PC-3 (cell line): ENCODE measurements at regions not wholly inside any gene's neighbourhood (a gene's known extent, or its start where the extent isn't known, plus 50 kb on each side); places are given as distances from the start of the nearest gene placed in this dataset.

Experiments used
- ATAC-seq: fragments of 200-7000 bp; cut with Tn5 transposase; 2 replicates; pipeline ENCODE4 v1.9.1; 2020; ENCODE audit warnings: mild to moderate bottlenecking, moderate library complexity
- BruUV-seq: library from RNA; stranded (reverse); fragments of 400-500 nt; replicated peaks from 2 replicates; lab custom pipeline; 2021; lab: Mats Ljungman, UMichigan
- CTCF ChIA-PET: fragments of 300-600 bp; sonication (Branson Sonifier 250); formaldehyde crosslinking; loops from one replicate; lab custom pipeline; 2022; ENCODE audit warnings: antibody characterized with exemption; lab: Charles Lee
- POLR2A ChIA-PET: fragments of 300-600 bp; sonication (Branson Sonifier 250); formaldehyde crosslinking; loops from one replicate; lab custom pipeline; 2022; ENCODE audit warnings: antibody characterized with exemption; ENCODE audit not compliant: unreplicated experiment; lab: Charles Lee
- DNase-seq: peaks from one replicate; pipeline ENCODE4 v3.0.0-alpha.2; 2015
- H2AFZ ChIP-seq: fragments of 300-600 bp; sonication (generic); 2 replicates; pipeline ENCODE4 v1.6.0; 2016; ENCODE audit warnings: antibody characterized with exemption, low read length
- H3F3A ChIP-seq: fragments of 300-600 bp; sonication (generic); one replicate; pipeline ENCODE4 v1.6.0; 2017; ENCODE audit warnings: antibody characterized with exemption, low read length, control low read depth, mild to moderate bottlenecking; ENCODE audit not compliant: unreplicated experiment
- H3K27ac ChIP-seq: fragments of 300-600 bp; sonication (generic); 2 replicates; pipeline ENCODE4 v1.5.1; 2016; ENCODE audit warnings: mild to moderate bottlenecking, low read length
- H3K27me3 ChIP-seq: fragments of 300-600 bp; sonication (generic); 2 replicates; pipeline ENCODE4 v1.6.1; 2016; ENCODE audit warnings: low read length, mixed read lengths
- H3K36me3 ChIP-seq: fragments of 300-600 bp; sonication (generic); 2 replicates; pipeline ENCODE4 v1.6.1; 2016; ENCODE audit warnings: low read depth, mixed run types, low read length, mixed read lengths
- H3K4me1 ChIP-seq: fragments of 300-600 bp; sonication (generic); 2 replicates; pipeline ENCODE4 v1.5.1; 2016; ENCODE audit warnings: low read length; ENCODE audit not compliant: insufficient read depth
- H3K4me2 ChIP-seq: fragments of 300-600 bp; sonication (generic); 2 replicates; pipeline ENCODE4 v1.6.0; 2016; ENCODE audit warnings: low read length
- H3K4me3 ChIP-seq: fragments of 300-600 bp; sonication (generic); 2 replicates; pipeline ENCODE4 v1.5.1; 2016; ENCODE audit warnings: mild to moderate bottlenecking, low read length, mixed read lengths
- H3K79me2 ChIP-seq: fragments of 300-600 bp; sonication (generic); 2 replicates; pipeline ENCODE4 v1.6.1; 2017; ENCODE audit warnings: low read length, mixed read lengths
- H3K9ac ChIP-seq: fragments of 300-600 bp; sonication (generic); 2 replicates; pipeline ENCODE4 v1.6.0; 2016; ENCODE audit warnings: mild to moderate bottlenecking, low read length
- H3K9me2 ChIP-seq: fragments of 300-600 bp; sonication (generic); replicated peaks from 2 replicates; pipeline ENCODE4 v1.6.1; 2016; ENCODE audit warnings: mixed run types, low read length, mixed read lengths
- H3K9me3 ChIP-seq: fragments of 300-600 bp; sonication (generic); 2 replicates; pipeline ENCODE4 v1.6.1; 2016; ENCODE audit warnings: low read length, mixed read lengths
- H4K20me1 ChIP-seq: fragments of 300-600 bp; sonication (generic); 2 replicates; pipeline ENCODE4 v1.6.1; 2016; ENCODE audit warnings: low read length, mixed read lengths
- EZH2 ChIP-seq: fragments of 300-600 bp; sonication (generic); IDR thresholded peaks from one replicate; pipeline ENCODE4 v1.6.1; 2017; ENCODE audit warnings: antibody characterized with exemption, mild to moderate bottlenecking, low read length; ENCODE audit not compliant: unreplicated experiment
- EZH2phosphoT487 ChIP-seq: fragments of 300-600 bp; sonication (generic); IDR thresholded peaks from 2 replicates; pipeline ENCODE4 v1.6.1; 2018; ENCODE audit warnings: mild to moderate bottlenecking, antibody characterized with exemption, low read length, borderline replicate concordance
- intact Hi-C: fragments of 100-400 bp; cut with micrococcal nuclease; formaldehyde crosslinking; loops from 2 replicates; pipeline ENCODE4 v1.9.0; 2023
- TF ChIP-seq, protein P1 (sequence below): fragments of 300-600 bp; sonication (generic); conservative IDR thresholded peaks from 2 replicates; pipeline ENCODE4 v1.5.1; 2017; ENCODE audit warnings: antibody characterized with exemption, low read depth, mild to moderate bottlenecking, low read length

DNA sequence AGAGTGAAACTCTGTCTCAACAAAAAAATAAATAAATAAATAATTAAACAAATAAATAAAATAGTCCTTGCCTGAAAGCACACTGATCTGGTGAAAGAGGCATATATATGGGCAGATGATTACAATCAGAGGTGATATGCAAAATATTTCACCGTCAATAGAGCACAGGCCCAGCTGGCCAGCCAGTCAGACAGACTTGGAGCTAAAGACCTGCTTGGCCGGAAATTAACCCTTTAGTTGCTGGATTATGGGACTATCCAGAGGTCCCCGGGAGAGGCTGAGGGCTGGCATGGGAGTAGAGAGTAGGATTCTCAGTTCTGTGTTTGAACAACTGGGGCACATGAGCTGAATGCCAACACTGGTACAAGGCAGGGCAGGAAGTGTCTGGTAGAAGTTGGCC lies 59.1 kb upstream of the CTNNB1 start:
- Histone ChIP-seq H3F3A (no peaks in the 10 kb centered on the region), H4K20me1 (no peaks in the 10 kb centered on the region), H3K9ac (no peak overlapping the region), H3K4me2 (no peak overlapping the region), H3K36me3 (no peaks in the 10 kb centered on the region), H2AFZ (no peak overlapping the region), H3K4me3 (no peak overlapping the region), H3K9me2 (no peaks in the 10 kb centered on the region), H3K4me1 (peaks cover 9% of the 10 kb centered on the region), H3K79me2 (no peaks in the 10 kb centered on the region), H3K27me3 (no peaks in the 10 kb centered on the region), H3K9me3 (no peaks in the 10 kb centered on the region), H3K27ac (no peak overlapping the region)
- ChIA-PET POLR2A (no interaction called here), CTCF (no interaction called here)
- TF ChIP-seq EZH2phosphoT487 (no peak), EZH2 (no peak)
- TF ChIP-seq, protein P1, sequence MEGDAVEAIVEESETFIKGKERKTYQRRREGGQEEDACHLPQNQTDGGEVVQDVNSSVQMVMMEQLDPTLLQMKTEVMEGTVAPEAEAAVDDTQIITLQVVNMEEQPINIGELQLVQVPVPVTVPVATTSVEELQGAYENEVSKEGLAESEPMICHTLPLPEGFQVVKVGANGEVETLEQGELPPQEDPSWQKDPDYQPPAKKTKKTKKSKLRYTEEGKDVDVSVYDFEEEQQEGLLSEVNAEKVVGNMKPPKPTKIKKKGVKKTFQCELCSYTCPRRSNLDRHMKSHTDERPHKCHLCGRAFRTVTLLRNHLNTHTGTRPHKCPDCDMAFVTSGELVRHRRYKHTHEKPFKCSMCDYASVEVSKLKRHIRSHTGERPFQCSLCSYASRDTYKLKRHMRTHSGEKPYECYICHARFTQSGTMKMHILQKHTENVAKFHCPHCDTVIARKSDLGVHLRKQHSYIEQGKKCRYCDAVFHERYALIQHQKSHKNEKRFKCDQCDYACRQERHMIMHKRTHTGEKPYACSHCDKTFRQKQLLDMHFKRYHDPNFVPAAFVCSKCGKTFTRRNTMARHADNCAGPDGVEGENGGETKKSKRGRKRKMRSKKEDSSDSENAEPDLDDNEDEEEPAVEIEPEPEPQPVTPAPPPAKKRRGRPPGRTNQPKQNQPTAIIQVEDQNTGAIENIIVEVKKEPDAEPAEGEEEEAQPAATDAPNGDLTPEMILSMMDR, result no peak
- ATAC-seq (no peak), DNase-seq (no peak)
- no TSS peak for BruUV-seq
- intact Hi-C loops, result no loop called here

- no TSS peak for BruUV-seq
- no peaks in the 10 kb centered on the region for H3F3A ChIP-seq
- H2AFZ ChIP-seq, result no peak overlapping the region
- CTCF ChIA-PET, result no interaction called here
- no peak for ATAC-seq
- H3K27me3 ChIP-seq, result no peaks in the 10 kb centered on the region
- no peaks in the 10 kb centered on the region for H3K9me2 ChIP-seq
- H3K4me1 ChIP-seq, result peaks cover 9% of the 10 kb centered on the region
- H3K27ac ChIP-seq, result no peak overlapping the region
- intact Hi-C loops, result no loop called here
- 0 out of 2 replicates have a peak, but pooled peaks cover 3% of the 10 kb centered on the region for H3K9me3 ChIP-seq
- H3K4me2 ChIP-seq, result no peak overlapping the region
- POLR2A ChIA-PET, result no interaction called here
- H3K36me3 ChIP-seq, result no peaks in the 10 kb centered on the region
- no peaks in the 10 kb centered on the region for H4K20me1 ChIP-seq
- no peak overlapping the region for H3K4me3 ChIP-seq
- no peaks in the 10 kb centered on the region for H3K79me2 ChIP-seq
- no peak overlapping the region for H3K9ac ChIP-seq
- TF ChIP-seq, protein P1, result no peak
- TF ChIP-seq EZH2, result no peak
- TF ChIP-seq EZH2phosphoT487, result no peak
- DNase-seq, result no peak
Measured at GRCh38 chr3:41141433-41142167, 57.7 kb upstream of the CTNNB1 start.

DNA sequence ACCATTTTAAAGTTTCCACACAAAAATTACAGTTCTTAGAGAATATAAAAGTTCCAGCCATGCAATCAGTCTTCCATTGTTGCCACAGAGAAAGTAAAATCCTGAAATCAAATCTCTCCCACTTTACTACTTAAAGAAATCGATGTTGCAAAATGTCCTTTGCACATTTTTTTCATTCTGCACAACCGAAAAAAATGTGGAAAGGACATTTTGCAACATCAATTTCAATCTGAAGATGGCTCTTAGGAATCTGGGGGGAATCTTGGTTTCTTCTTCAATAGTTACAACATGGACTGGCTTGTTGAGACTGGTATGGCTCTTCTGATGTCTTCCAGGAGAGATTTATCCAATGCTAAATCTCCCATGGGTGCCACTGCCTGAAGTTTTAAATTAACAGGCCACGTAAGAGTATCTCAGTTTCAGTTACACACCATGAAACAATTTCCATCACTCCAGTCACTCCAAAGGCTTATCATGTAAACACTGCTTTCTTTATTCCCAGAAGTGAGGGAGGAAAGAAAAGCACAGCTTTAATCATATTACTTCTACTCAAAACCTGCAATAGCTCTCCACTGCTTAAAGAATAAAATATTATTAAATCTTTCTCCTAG lies 55.8 kb upstream of the CTNNB1 start:
- Histone ChIP-seq H3K9me3 (0 out of 2 replicates have a peak, but pooled peaks cover 3% of the 10 kb centered on the region), H3K79me2 (no peaks in the 10 kb centered on the region), H3K4me3 (no peak overlapping the region), H2AFZ (no peak overlapping the region), H3K27ac (no peak overlapping the region), H4K20me1 (no peaks in the 10 kb centered on the region), H3F3A (no peaks in the 10 kb centered on the region), H3K27me3 (no peaks in the 10 kb centered on the region), H3K4me1 (no peaks in the 10 kb centered on the region), H3K9ac (no peak overlapping the region), H3K9me2 (no peaks in the 10 kb centered on the region), H3K4me2 (no peak overlapping the region), H3K36me3 (no peaks in the 10 kb centered on the region)
- intact Hi-C loops, result no loop called here
- TF ChIP-seq, protein P1, result no peak
- TF ChIP-seq EZH2phosphoT487 (no peak), EZH2 (no peak)
- ChIA-PET CTCF (no interaction called here), POLR2A (no interaction called here)
- ATAC-seq (no peak), DNase-seq (no peak)
- no TSS peak for BruUV-seq
